Gastrocnemius medialis (tissue), 4 donors: ENCODE measurements at regions not wholly inside any gene's neighbourhood (a gene's known extent, or its start where the extent isn't known, plus 50 kb on each side); places are given as distances from the start of the nearest gene placed in this dataset.

Experiments
- ATAC-seq, 2 donors: fragments of 150-250 bp; one replicate each; pipeline ENCODE4 v1.9.1; 2016
- DNase-seq, 2 donors: peaks; one replicate each; pipeline ENCODE4 v3.0.0-alpha.2; 2019
- H3K27ac ChIP-seq, 4 donors: fragments of 200-600 bp; sonication (generic); 1 replicate in 1 of 4; 2 replicates in 3 of 4; pipeline ENCODE4 v1.5.1; 2016 to 2018; ENCODE audit warnings: mild to moderate bottlenecking in 2 of 4, moderate library complexity in 1 of 4
- H3K27me3 ChIP-seq, 3 donors: fragments of 200-600 bp; sonication (generic) in 2 of 3; 1 replicate in 1 of 3; 2 replicates in 2 of 3; pipeline versions ENCODE4 v1.5.1 to v1.6.0; 2016 to 2019; ENCODE audit warnings: mild to moderate bottlenecking in 1 of 3, moderate library complexity in 1 of 3
- H3K36me3 ChIP-seq, 2 donors: fragments of 200-600 bp; sonication (generic) in 1 of 2; one replicate each; pipeline ENCODE4 v1.5.1; 2017 to 2018
- H3K4me1 ChIP-seq, 2 donors: fragments of 200-600 bp; sonication (generic) in 1 of 2; one replicate each; pipeline ENCODE4 v1.5.1; 2016 to 2017; ENCODE audit warnings: mild to moderate bottlenecking in 2 of 2
- H3K4me3 ChIP-seq, 4 donors: fragments of 200-600 bp; sonication (generic) in 3 of 4; 1 replicate in 1 of 4; 2 replicates in 3 of 4; pipeline ENCODE4 v1.5.1; 2016 to 2019; ENCODE audit warnings: mild to moderate bottlenecking in 2 of 4
- H3K9me3 ChIP-seq, 3 donors: fragments of 200-600 bp; sonication (generic) in 2 of 3; 1 replicate in 1 of 3; 2 replicates in 2 of 3; pipeline ENCODE4 v1.5.1; 2016 to 2019
- CTCF ChIP-seq, 5 experiments: fragments of 450-650 bp in 3 of 5; fragments of 200-600 bp in 2 of 5; sonication (generic) in 2 of 5; IDR thresholded peaks in 4 of 5; conservative IDR thresholded peaks in 1 of 5; 1 replicate in 4 of 5; 2 replicates in 1 of 5; pipeline ENCODE4 v1.5.1; 2016 to 2019; ENCODE audit warnings: antibody characterized with exemption in 5 of 5, mild to moderate bottlenecking in 3 of 5, moderate library complexity in 3 of 5
- POLR2A ChIP-seq, 2 donors: fragments of 450-650 bp; IDR thresholded peaks; one replicate each; pipeline ENCODE4 v1.6.1; 2017; ENCODE audit warnings: antibody characterized with exemption in 2 of 2, mild to moderate bottlenecking in 2 of 2, moderate library complexity in 2 of 2
- in situ Hi-C, 4 donors: fragments of 200-750 bp; cut with MboI; loops; one replicate each; pipeline versions ENCODE4 v1.15.0 to v1.8.0; 2017; ENCODE audit warnings: low sequenced_read_pairs in 4 of 4
- intact Hi-C: fragments of 100-400 bp; cut with DNase I; formaldehyde crosslinking; loops from one replicate; pipeline ENCODE4 v1.15.1; 2023; ENCODE audit warnings: low total_unique reads

- no peak for ATAC-seq
- intact Hi-C loops, result no loop called here
Measured at GRCh38 chr2:17323697-17324096, 194.5 kb downstream of the RAD51AP2 start.

GRCh38 chr2:17322461-17322860 is 195.8 kb downstream of the RAD51AP2 start:
- in situ Hi-C loops, result no loop called here
- Histone ChIP-seq H3K4me1 (no peaks in the 10 kb centered on the region), H3K27ac (no peak overlapping the region), H3K9me3 (no peaks in the 10 kb centered on the region), H3K27me3 (no peaks in the 10 kb centered on the region), H3K4me3 (no peak overlapping the region), H3K36me3 (no peaks in the 10 kb centered on the region)
- TF ChIP-seq CTCF (IDR thresholded peaks at IDR 0.05 in 4 of 5, conservative IDR thresholded peaks at IDR 0.05 in 1 of 5) (no peak), POLR2A (IDR thresholded peaks at IDR 0.05) (no peak)
- intact Hi-C loops, result no loop called here
- ATAC-seq (no peak), DNase-seq (no peak)

More at GRCh38 chr2:17323697-17324096, 194.5 kb downstream of the RAD51AP2 start:
- no peaks in the 10 kb centered on the region for H3K4me1 ChIP-seq
- TF ChIP-seq CTCF (IDR thresholded peaks at IDR 0.05 in 4 of 5, conservative IDR thresholded peaks at IDR 0.05 in 1 of 5) (no peak), POLR2A (IDR thresholded peaks at IDR 0.05) (no peak)
- no peaks in the 10 kb centered on the region for H3K27me3 ChIP-seq
- H3K9me3 ChIP-seq, result no peaks in the 10 kb centered on the region
- H3K27ac ChIP-seq, result no peak overlapping the region
- in situ Hi-C loops, result no loop called here
- H3K4me3 ChIP-seq, result no peak overlapping the region
- no peaks in the 10 kb centered on the region for H3K36me3 ChIP-seq
- no peak for DNase-seq

- no peak overlapping the region for H3K27ac ChIP-seq
- TF ChIP-seq POLR2A (IDR thresholded peaks at IDR 0.05), result no peak
- TF ChIP-seq CTCF (IDR thresholded peaks at IDR 0.05 in 4 of 5, conservative IDR thresholded peaks at IDR 0.05 in 1 of 5), result no peak
- in situ Hi-C loops, result no loop called here
- intact Hi-C loops, result no loop called here
- no peaks in the 10 kb centered on the region for H3K4me1 ChIP-seq
- no peaks in the 10 kb centered on the region for H3K36me3 ChIP-seq
- H3K4me3 ChIP-seq, result no peak overlapping the region
- DNase-seq (no peak), ATAC-seq (no peak)
- no peaks in the 10 kb centered on the region for H3K27me3 ChIP-seq
- H3K9me3 ChIP-seq, result no peaks in the 10 kb centered on the region
Measured at GRCh38 chr2:17319090-17319489, 199.2 kb downstream of the RAD51AP2 start.

- Histone ChIP-seq H3K27ac (no peak overlapping the region), H3K4me1 (no peaks in the 10 kb centered on the region), H3K36me3 (no peaks in the 10 kb centered on the region), H3K9me3 (no peaks in the 10 kb centered on the region), H3K27me3 (no peaks in the 10 kb centered on the region), H3K4me3 (no peak overlapping the region)
- intact Hi-C loops, result no loop called here
- in situ Hi-C loops, result no loop called here
- ATAC-seq (no peak), DNase-seq (no peak)
- TF ChIP-seq CTCF (IDR thresholded peaks at IDR 0.05 in 4 of 5, conservative IDR thresholded peaks at IDR 0.05 in 1 of 5) (no peak), POLR2A (IDR thresholded peaks at IDR 0.05) (no peak)
Measured at GRCh38 chr2:17318013-17318412, 200.2 kb downstream of the RAD51AP2 start.

- in situ Hi-C loops (no loop called here), intact Hi-C loops (no loop called here)
- Histone ChIP-seq H3K36me3 (no peaks in the 10 kb centered on the region), H3K4me1 (no peaks in the 10 kb centered on the region), H3K27me3 (no peaks in the 10 kb centered on the region), H3K9me3 (no peaks in the 10 kb centered on the region), H3K27ac (no peak overlapping the region), H3K4me3 (no peak overlapping the region)
- DNase-seq (no peak), ATAC-seq (no peak)
- TF ChIP-seq POLR2A (IDR thresholded peaks at IDR 0.05) (no peak), CTCF (IDR thresholded peaks at IDR 0.05 in 4 of 5, conservative IDR thresholded peaks at IDR 0.05 in 1 of 5) (no peak)
Measured at GRCh38 chr2:17317439-17317976, 200.7 kb downstream of the RAD51AP2 start.
